Upper lobe of left lung (tissue), 4 donors: ENCODE measurements at regions not wholly inside any gene's neighbourhood (a gene's known extent, or its start where the extent isn't known, plus 50 kb on each side); places are given as distances from the start of the nearest gene placed in this dataset.
A peak's percentile ranks its signal among the peaks of the same experiment; 100 is the strongest.

Source experiments
- CTCF ChIP-seq, 6 experiments: fragments of 450-650 bp in 4 of 6; fragments of 200-600 bp in 2 of 6; sonication (generic) in 2 of 6; IDR thresholded peaks; one replicate each; pipeline ENCODE4 v1.5.1; 2016 to 2019; ENCODE audit warnings: antibody characterized with exemption in 6 of 6
- POLR2A ChIP-seq, 4 donors: fragments of 450-650 bp; IDR thresholded peaks; one replicate each; pipeline ENCODE4 v1.5.1; 2016 to 2017; ENCODE audit warnings: antibody characterized with exemption in 4 of 4, mild to moderate bottlenecking in 2 of 4
- POLR2AphosphoS5 ChIP-seq, 2 donors: sonication (generic); formaldehyde crosslinking; IDR thresholded peaks; one replicate each; pipeline ENCODE4 v1.5.1; 2017; ENCODE audit warnings: antibody characterized with exemption in 2 of 2

- TF ChIP-seq CTCF (IDR thresholded peaks at IDR 0.05) (peak in 5 of 6 experiments; percentile 44 to 60 (median 57)), POLR2AphosphoS5 (IDR thresholded peaks at IDR 0.05) (no peak), POLR2A (IDR thresholded peaks at IDR 0.05) (no peak)
Observed at GRCh38 chr11:31958076-31958735, 132.7 kb upstream of the RCN1 start.
